SK-N-SH treated with all-trans-retinoic acid at 6 μM for 48 hours (cell line): ENCODE measurements at regions not wholly inside any gene's neighbourhood (a gene's known extent, or its start where the extent isn't known, plus 50 kb on each side); places are given as distances from the start of the nearest gene placed in this dataset.

ENCODE experiments used
- ATAC-seq: fragments of 200-7000 bp; cut with Tn5 transposase; 3 replicates; pipeline ENCODE4 v1.9.1; 2020; ENCODE audit warnings: mild to moderate bottlenecking, moderate library complexity
- ARNTL ChIP-seq: fragments of 450-650 bp; formaldehyde crosslinking; IDR thresholded peaks from 2 replicates; pipeline ENCODE4 v1.5.0; 2020; ENCODE audit warnings: low read depth, mild to moderate bottlenecking, moderate library complexity, borderline replicate concordance
- BACH2 ChIP-seq: fragments of 250-450 bp; sonication (Bioruptor Pico); IDR thresholded peaks from 2 replicates; pipeline ENCODE4 v1.9.0; 2021; ENCODE audit warnings: mild to moderate bottlenecking, borderline replicate concordance
- CREB5 ChIP-seq: fragments of 250-450 bp; sonication (Bioruptor Pico); IDR thresholded peaks from 2 replicates; pipeline ENCODE4 v1.5.1; 2020; ENCODE audit warnings: low read depth, mild to moderate bottlenecking, moderate library complexity
- CSDC2 ChIP-seq: fragments of 250-450 bp; sonication (Bioruptor Pico); IDR thresholded peaks from 2 replicates; pipeline ENCODE4 v1.5.0; 2020; ENCODE audit warnings: mild to moderate bottlenecking, moderate library complexity
- CSRNP3 ChIP-seq: fragments of 250-450 bp; sonication (Bioruptor Pico); IDR thresholded peaks from 2 replicates; pipeline ENCODE4 v1.5.1; 2021; ENCODE audit warnings: mild to moderate bottlenecking, moderate library complexity
- ESRRG ChIP-seq: fragments of 250-450 bp; sonication (Bioruptor Pico); IDR thresholded peaks from 2 replicates; pipeline ENCODE4 v1.6.1; 2021; ENCODE audit warnings: mild to moderate bottlenecking
- GLIS3 ChIP-seq: fragments of 250-450 bp; sonication (Bioruptor Pico); IDR thresholded peaks from 2 replicates; pipeline ENCODE4 v1.5.0; 2020; ENCODE audit warnings: mild to moderate bottlenecking, moderate library complexity
- ISL1 ChIP-seq: fragments of 250-450 bp; sonication (Bioruptor Pico); IDR thresholded peaks from 2 replicates; pipeline ENCODE4 v2.1.2; 2022; ENCODE audit warnings: mild to moderate bottlenecking, moderate library complexity
- OSR1 ChIP-seq: fragments of 250-450 bp; sonication (Bioruptor Pico); IDR thresholded peaks from 2 replicates; pipeline ENCODE4 v1.8.0; 2022; ENCODE audit warnings: moderate library complexity, mild to moderate bottlenecking, inconsistent platforms
- PATZ1 ChIP-seq: fragments of 250-450 bp; sonication (Bioruptor Pico); IDR thresholded peaks from 2 replicates; pipeline ENCODE4 v1.8.0; 2020; ENCODE audit warnings: mild to moderate bottlenecking, moderate library complexity, borderline replicate concordance
- POU6F1 ChIP-seq: fragments of 250-450 bp; sonication (Bioruptor Pico); IDR thresholded peaks from 2 replicates; pipeline ENCODE4 v1.8.0; 2021; ENCODE audit warnings: low read depth, mild to moderate bottlenecking, moderate library complexity, borderline replicate concordance
- PPARA ChIP-seq: fragments of 250-450 bp; sonication (Bioruptor Pico); IDR thresholded peaks from 2 replicates; pipeline ENCODE4 v1.5.0; 2020; ENCODE audit warnings: mild to moderate bottlenecking, borderline replicate concordance
- RARB ChIP-seq: fragments of 250-450 bp; sonication (Bioruptor Pico); IDR thresholded peaks from 2 replicates; pipeline ENCODE4 v1.8.0; 2021; ENCODE audit warnings: mild to moderate bottlenecking, moderate library complexity
- SNAI2 ChIP-seq: fragments of 250-450 bp; sonication (Bioruptor Pico); IDR thresholded peaks from 2 replicates; pipeline ENCODE4 v1.5.0; 2020; ENCODE audit warnings: mild to moderate bottlenecking, moderate library complexity
- TCF4 ChIP-seq: fragments of 250-450 bp; sonication (Bioruptor Pico); IDR thresholded peaks from 2 replicates; pipeline ENCODE4 v1.8.0; 2021; ENCODE audit warnings: mild to moderate bottlenecking, moderate library complexity, borderline replicate concordance
- TOX ChIP-seq: fragments of 250-450 bp; sonication (Bioruptor Pico); IDR thresholded peaks from 2 replicates; pipeline ENCODE4 v1.8.0; 2021; ENCODE audit warnings: mild to moderate bottlenecking, moderate library complexity, borderline replicate concordance
- ZC3H10 ChIP-seq: fragments of 250-450 bp; sonication (Bioruptor Pico); IDR thresholded peaks from 2 replicates; pipeline ENCODE4 v1.5.1; 2021; ENCODE audit warnings: mild to moderate bottlenecking, moderate library complexity
- ZFP3 ChIP-seq: fragments of 250-450 bp; sonication (Bioruptor Pico); IDR thresholded peaks from 2 replicates; pipeline ENCODE4 v1.5.0; 2020; ENCODE audit warnings: mild to moderate bottlenecking, moderate library complexity
- ZFP30 ChIP-seq: fragments of 450-650 bp; formaldehyde crosslinking; IDR thresholded peaks from 2 replicates; pipeline ENCODE4 v1.5.0; 2022; ENCODE audit warnings: mild to moderate bottlenecking, moderate library complexity
- ZNF565 ChIP-seq: fragments of 450-650 bp; formaldehyde crosslinking; conservative IDR thresholded peaks from 2 replicates; pipeline ENCODE4 v1.5.0; 2020; ENCODE audit warnings: low read depth, mild to moderate bottlenecking, moderate library complexity
- ZNF70 ChIP-seq: fragments of 450-650 bp; formaldehyde crosslinking; IDR thresholded peaks from 2 replicates; pipeline ENCODE4 v1.5.0; 2020; ENCODE audit warnings: mild to moderate bottlenecking, moderate library complexity
- ZNF8 ChIP-seq: fragments of 450-650 bp; formaldehyde crosslinking; IDR thresholded peaks from 2 replicates; pipeline ENCODE4 v1.5.0; 2020; ENCODE audit warnings: mild to moderate bottlenecking, moderate library complexity

- TF ChIP-seq PPARA, result no peak
- TF ChIP-seq TOX (CRISPR knock-in tag), result no peak
- TF ChIP-seq ZC3H10, result no peak
- no peak for TF ChIP-seq ARNTL
- no peak for TF ChIP-seq GLIS3 (CRISPR knock-in tag)
- TF ChIP-seq ZFP3 (CRISPR knock-in tag), result no peak
- TF ChIP-seq ESRRG (CRISPR knock-in tag), result no peak
- no peak for TF ChIP-seq ZNF70 (CRISPR knock-in tag)
- no peak for TF ChIP-seq POU6F1 (CRISPR knock-in tag)
- TF ChIP-seq TCF4 (CRISPR knock-in tag), result no peak
- no peak for TF ChIP-seq SNAI2 (CRISPR knock-in tag)
- no peak for TF ChIP-seq ISL1 (CRISPR knock-in tag)
- no peak for TF ChIP-seq CSRNP3
- no peak for TF ChIP-seq CSDC2 (CRISPR knock-in tag)
- TF ChIP-seq BACH2 (CRISPR knock-in tag), result no peak
- no peak for TF ChIP-seq PATZ1 (CRISPR knock-in tag)
- no peak for TF ChIP-seq ZNF565 (CRISPR knock-in tag)
- no peak for TF ChIP-seq OSR1 (CRISPR knock-in tag)
- ATAC-seq, result no peak
These were observed 302.1 kb downstream of the CTTN start for GRCh38 chr11:70700453-70700852.

GRCh38 chr11:70700871-70701270, 302.5 kb downstream of the CTTN start:
- TF ChIP-seq ZFP3 (CRISPR knock-in tag), result no peak
- TF ChIP-seq CREB5 (CRISPR knock-in tag), result no peak
- no peak for TF ChIP-seq ISL1 (CRISPR knock-in tag)
- no peak for TF ChIP-seq SNAI2 (CRISPR knock-in tag)
- TF ChIP-seq BACH2 (CRISPR knock-in tag), result no peak
- no peak for TF ChIP-seq ESRRG (CRISPR knock-in tag)
- no peak for TF ChIP-seq ZC3H10
- no peak for TF ChIP-seq CSRNP3
- TF ChIP-seq POU6F1 (CRISPR knock-in tag), result no peak
- TF ChIP-seq ZFP30, result no peak
- TF ChIP-seq RARB (CRISPR knock-in tag), result no peak
- TF ChIP-seq ZNF70 (CRISPR knock-in tag), result no peak
- no peak for TF ChIP-seq GLIS3 (CRISPR knock-in tag)
- no peak for TF ChIP-seq PATZ1 (CRISPR knock-in tag)
- TF ChIP-seq CSDC2 (CRISPR knock-in tag), result no peak
- no peak for TF ChIP-seq PPARA
- TF ChIP-seq ZNF565 (CRISPR knock-in tag), result no peak
- no peak for TF ChIP-seq ARNTL
- TF ChIP-seq TCF4 (CRISPR knock-in tag), result no peak
- TF ChIP-seq ZNF8 (CRISPR knock-in tag), result no peak
- ATAC-seq, result no peak
